NCI-H187 treated with DMSO at 0.1 percent for 48 hours (cell line): ENCODE measurements at regions not wholly inside any gene's neighbourhood (a gene's known extent, or its start where the extent isn't known, plus 50 kb on each side); places are given as distances from the start of the nearest gene placed in this dataset.

Experiments used
- DNase-seq: peaks from one replicate; lab custom pipeline; 2025; lab: John Stamatoyannopoulos, UW

- DNase-seq = no peak
Measured at GRCh38 chr11:95585069-95585751, 204.4 kb downstream of the FAM76B start.

GRCh38 chr11:95584589-95584988 lies 205.0 kb downstream of the FAM76B start:
- no peak for DNase-seq

GRCh38 chr11:95584180-95584579 lies 205.4 kb downstream of the FAM76B start:
- no peak for DNase-seq

GRCh38 chr11:95577716-95578460 lies 211.7 kb downstream of the FAM76B start:
- no peak for DNase-seq

GRCh38 chr11:95576146-95576845 lies 213.3 kb downstream of the FAM76B start:
- DNase-seq = no peak

GRCh38 chr11:95575517-95575916 lies 214.1 kb downstream of the FAM76B start:
- DNase-seq = no peak

GRCh38 chr11:95571718-95572260 lies 217.8 kb downstream of the FAM76B start:
- no peak for DNase-seq

GRCh38 chr11:95570845-95571244 lies 218.7 kb downstream of the FAM76B start:
- no peak for DNase-seq

GRCh38 chr11:95569207-95569606 lies 220.4 kb downstream of the FAM76B start:
- DNase-seq = no peak

GRCh38 chr11:95568281-95568680 lies 221.3 kb downstream of the FAM76B start:
- DNase-seq = no peak

- no peak for DNase-seq
Measured at GRCh38 chr11:95567685-95568084, 221.9 kb downstream of the FAM76B start.

- DNase-seq = no peak
Measured at GRCh38 chr11:95566211-95566610, 223.4 kb downstream of the FAM76B start.

- no peak for DNase-seq
Measured at GRCh38 chr11:95565724-95566141, 223.8 kb downstream of the FAM76B start.

- no peak for DNase-seq
Measured at GRCh38 chr11:95563859-95564258, 225.7 kb downstream of the FAM76B start.

- DNase-seq = no peak
Measured at GRCh38 chr11:95563173-95563572, 226.4 kb downstream of the FAM76B start.

- no peak for DNase-seq
Measured at GRCh38 chr11:95562196-95562921, 227.2 kb downstream of the FAM76B start.

- DNase-seq = no peak
Measured at GRCh38 chr11:95559899-95560298, 229.7 kb downstream of the FAM76B start.

- DNase-seq = no peak
Measured at GRCh38 chr11:95557376-95557775, 232.2 kb downstream of the FAM76B start.

GRCh38 chr11:95556342-95557163 lies 233.0 kb downstream of the FAM76B start:
- no peak for DNase-seq

GRCh38 chr11:95556011-95556341 lies 233.6 kb downstream of the FAM76B start:
- no peak for DNase-seq

GRCh38 chr11:95554911-95555310 lies 234.7 kb downstream of the FAM76B start:
- no peak for DNase-seq
